ENCODE measurements at regions not wholly inside any gene's neighbourhood (a gene's known extent, or its start where the extent isn't known, plus 50 kb on each side); places are given as distances from the start of the nearest gene placed in this dataset.

DNA sequence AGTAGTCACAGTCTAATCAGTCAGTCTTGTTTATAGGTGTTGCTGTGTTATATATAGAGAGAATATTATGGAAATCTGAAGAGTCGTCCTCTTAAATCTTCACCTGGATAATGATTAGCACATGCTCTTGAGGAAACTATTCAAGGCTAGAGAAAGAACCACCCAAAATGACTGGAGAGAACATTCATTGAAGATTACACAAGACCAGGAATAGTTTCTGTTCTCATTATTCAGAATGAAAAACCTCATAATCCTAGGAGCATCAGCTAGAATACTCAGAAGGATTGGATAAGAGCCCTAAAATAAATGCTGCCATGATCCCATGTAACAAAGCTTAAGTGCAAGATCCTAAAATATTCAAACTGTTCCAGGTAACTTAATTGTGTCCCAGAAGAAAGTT, 278.2 kb upstream of the PREP start:
- TF ChIP-seq POLR2A (IDR thresholded peaks at IDR 0.05; ENCODE audit: low read depth, low read length) (no peak), POLR2AphosphoS5 (IDR thresholded peaks at IDR 0.05; ENCODE audit: low read depth, low read length) (no peak), TAF1 (IDR thresholded peaks at IDR 0.05; ENCODE audit: low read depth, low read length) (no peak), SPI1 (IDR thresholded peaks at IDR 0.05; ENCODE audit: low read depth, low read length) (no peak), PAX5 (IDR thresholded peaks at IDR 0.05; ENCODE audit: insufficient read depth, low read length, severe bottlenecking) (no peak), POU2F2 (IDR thresholded peaks at IDR 0.05; ENCODE audit: low read depth, low read length) (no peak)

Measured in GM12891 (cell line).